ENCODE measurements at regions not wholly inside any gene's neighbourhood (a gene's known extent, or its start where the extent isn't known, plus 50 kb on each side); places are given as distances from the start of the nearest gene placed in this dataset.

GRCh38 chr11:8323161-8323935, 59.7 kb upstream of the LMO1 start:
- no peak for DNase-seq (ENCODE audit: low read depth in 1 of 2, low spot score in 1 of 2)

DNA sequence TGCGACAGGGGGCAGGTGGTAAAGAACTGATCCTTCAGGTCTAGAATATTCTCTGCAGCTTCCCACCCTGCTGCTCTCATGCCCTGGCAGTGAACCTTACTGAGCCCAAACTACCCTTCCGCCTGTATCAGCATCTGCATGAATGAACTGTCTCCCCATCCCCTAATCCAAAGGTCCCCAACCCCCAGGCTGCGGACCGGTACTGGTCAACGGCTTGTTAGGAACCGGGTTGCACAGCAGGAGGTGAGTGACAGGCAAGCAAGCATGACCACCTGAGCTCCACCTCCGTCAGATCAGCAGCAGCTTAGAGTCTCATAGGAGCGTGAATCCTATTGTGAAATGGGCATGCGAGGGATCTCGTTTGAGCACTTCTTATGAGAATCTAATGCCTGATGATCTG, 58.2 kb upstream of the LMO1 start:
- DNase-seq (ENCODE audit: low read depth in 1 of 2, low spot score in 1 of 2): no peak

DNA sequence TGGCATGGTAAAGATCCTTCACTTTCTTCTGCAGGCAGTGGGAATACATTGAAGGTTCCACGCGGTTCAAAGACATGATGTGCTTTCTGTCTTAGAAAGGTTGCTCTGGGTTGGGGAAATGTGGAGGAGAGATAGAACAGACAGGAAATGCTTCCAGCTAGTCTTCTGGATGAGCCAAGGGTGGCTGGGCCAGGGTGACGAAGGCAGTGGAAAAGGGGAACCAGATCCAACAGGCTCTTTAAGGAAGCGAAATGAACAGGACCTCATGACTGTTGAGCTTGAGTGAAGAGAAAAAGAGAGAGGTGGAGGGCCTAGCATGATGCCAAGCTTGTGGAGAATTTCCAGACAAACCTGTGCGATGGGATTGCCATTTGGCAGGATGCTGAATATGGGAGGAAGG, 56.4 kb upstream of the LMO1 start:
- DNase-seq (ENCODE audit: low read depth in 1 of 2, low spot score in 1 of 2): no peak

DNA sequence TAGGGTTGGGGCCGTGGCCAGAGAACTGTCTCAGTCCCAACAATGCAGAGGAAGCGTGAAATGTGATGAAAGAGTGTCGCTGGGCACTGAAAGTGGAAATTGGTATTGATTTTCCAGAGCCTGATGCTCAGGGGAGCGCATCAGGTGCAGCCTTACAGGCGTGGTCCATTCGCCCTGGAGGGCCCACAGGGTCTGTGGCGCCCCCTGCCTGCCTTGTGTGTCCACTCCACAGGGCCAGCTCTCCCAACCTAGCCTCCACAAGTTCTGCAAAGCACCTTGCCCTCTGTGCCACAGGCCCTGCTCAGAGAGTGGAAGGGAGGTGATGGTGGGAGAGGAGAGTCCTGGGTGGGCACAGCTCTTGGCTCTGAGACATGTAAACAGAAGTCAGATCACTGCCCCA, 54.9 kb upstream of the LMO1 start:
- no peak for DNase-seq (ENCODE audit: low read depth in 1 of 2, low spot score in 1 of 2)

DNA sequence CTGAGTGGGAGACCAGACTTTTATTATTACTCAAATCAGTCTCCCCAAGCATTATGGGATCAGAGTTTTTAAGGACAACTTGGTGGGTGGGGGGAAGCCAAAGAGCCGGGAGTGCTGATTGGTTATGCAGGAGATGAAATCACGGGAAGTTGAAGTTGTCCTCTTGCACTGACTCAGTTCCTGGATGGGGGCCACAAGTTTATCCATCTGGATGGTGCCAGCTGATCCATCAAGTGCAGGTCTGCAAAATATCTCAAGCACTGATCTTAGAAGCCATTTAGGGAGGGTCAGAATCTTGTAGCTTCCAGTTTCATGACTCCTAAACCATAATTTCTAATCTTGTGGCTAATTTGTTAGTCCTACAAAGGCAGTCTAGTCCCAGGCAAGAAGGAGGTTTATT, 53.5 kb upstream of the LMO1 start:
- no peak for DNase-seq (ENCODE audit: low read depth in 1 of 2, low spot score in 1 of 2)

GRCh38 chr11:8315954-8316353, 52.3 kb upstream of the LMO1 start:
- no peak for DNase-seq (ENCODE audit: low read depth in 1 of 2, low spot score in 1 of 2)

DNA sequence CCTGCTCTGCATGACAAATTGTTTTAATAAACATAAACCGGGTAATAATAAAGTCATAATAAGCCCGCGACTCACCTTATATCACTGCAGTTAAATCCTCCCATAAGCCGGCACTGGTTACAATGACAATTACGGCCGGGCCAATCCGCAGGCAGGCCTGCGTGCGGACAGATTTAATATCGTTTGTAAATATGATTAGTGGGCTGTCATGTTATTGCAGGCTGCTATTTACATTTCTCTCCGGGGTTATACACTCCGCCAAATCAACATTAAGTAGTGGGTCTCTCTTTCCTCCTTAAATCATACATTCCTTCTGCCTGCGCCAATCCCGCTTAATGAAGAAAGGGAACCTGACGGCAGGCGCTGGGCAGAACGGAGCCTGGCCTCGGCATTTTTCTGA, 51.8 kb upstream of the LMO1 start:
- DNase-seq (ENCODE audit: low read depth in 1 of 2, low spot score in 1 of 2): no peak

GRCh38 chr11:8314916-8315315, 51.2 kb upstream of the LMO1 start:
- DNase-seq (ENCODE audit: low read depth in 1 of 2, low spot score in 1 of 2): no peak

- DNase-seq (ENCODE audit: low read depth in 1 of 2, low spot score in 1 of 2): no peak
These were observed 49.9 kb upstream of the LMO1 start for GRCh38 chr11:8313504-8314090.

Measured in stimulated activated CD4-positive, alpha-beta T cell treated with anti-CD3 and anti-CD28 coated beads, Interleukin-15, amount 100 ng/mL, for 1 hour (primary cell).